Neural cell (in vitro differentiated cells): ENCODE measurements at regions not wholly inside any gene's neighbourhood (a gene's known extent, or its start where the extent isn't known, plus 50 kb on each side); places are given as distances from the start of the nearest gene placed in this dataset.

ENCODE experiments used
- H2AFZ ChIP-seq: fragments of 200-600, 300-800 bp; sonication (generic), shearing (Covaris generic); 2 replicates; pipeline ENCODE4 v1.6.0; 2014; ENCODE audit warnings: low read depth, mild to moderate bottlenecking, antibody characterized with exemption, low read length, moderate library complexity
- H3F3A ChIP-seq: fragments of 200-600 bp; shearing (Covaris generic); 2 replicates; pipeline ENCODE4 v1.6.1; 2016; ENCODE audit warnings: mild to moderate bottlenecking, moderate library complexity, mixed read lengths, antibody characterized with exemption, low read length; ENCODE audit not compliant: insufficient read depth, poor library complexity, severe bottlenecking
- H3K27ac ChIP-seq: fragments of 200-600, 300-800 bp; sonication (generic), shearing (Covaris generic); 2 replicates; pipeline ENCODE4 v1.5.1; 2014; ENCODE audit warnings: mild to moderate bottlenecking, low read length, moderate library complexity
- H3K27me3 ChIP-seq: fragments of 300-800, 200-600 bp; sonication (generic), shearing (Covaris generic); 2 replicates; pipeline ENCODE4 v1.6.0; 2014; ENCODE audit warnings: mild to moderate bottlenecking, low read depth, low read length, moderate library complexity; ENCODE audit not compliant: insufficient read depth
- H3K36me3 ChIP-seq: fragments of 300-800, 200-600 bp; sonication (generic), shearing (Covaris generic); 2 replicates; pipeline ENCODE4 v1.5.1; 2014; ENCODE audit warnings: mild to moderate bottlenecking, antibody characterized with exemption, low read length, moderate library complexity; ENCODE audit not compliant: insufficient read depth
- H3K4me2 ChIP-seq: fragments of 300-800, 200-600 bp; sonication (generic), shearing (Covaris generic); 2 replicates; pipeline ENCODE4 v1.6.0; 2014; ENCODE audit warnings: mild to moderate bottlenecking, low read length
- H3K4me3 ChIP-seq: fragments of 300-800, 200-600 bp; sonication (generic), shearing (Covaris generic); 2 replicates; pipeline ENCODE4 v1.5.1; 2014; ENCODE audit warnings: mild to moderate bottlenecking, low read length, moderate library complexity
- H3K79me2 ChIP-seq: fragments of 200-600 bp; shearing (Covaris generic); replicated peaks from 2 replicates; pipeline ENCODE4 v1.6.0; 2014; ENCODE audit warnings: mild to moderate bottlenecking, low read length, moderate library complexity; ENCODE audit not compliant: insufficient read depth
- H3K9ac ChIP-seq: fragments of 300-800, 200-600 bp; sonication (generic), shearing (Covaris generic); 2 replicates; pipeline ENCODE4 v1.6.1; 2016; ENCODE audit warnings: mild to moderate bottlenecking, low read length, mixed read lengths
- H3K9me2 ChIP-seq: fragments of 200-600 bp; shearing (Covaris generic); 2 replicates; pipeline ENCODE4 v1.6.1; 2016; ENCODE audit warnings: mild to moderate bottlenecking, low read length, mixed read lengths; ENCODE audit not compliant: insufficient read depth
- H3K9me3 ChIP-seq: fragments of 200-600, 300-800 bp; sonication (generic), shearing (Covaris generic); 2 replicates; pipeline ENCODE4 v1.6.1; 2016; ENCODE audit warnings: mild to moderate bottlenecking, mixed run types, low read length, moderate library complexity, mixed read lengths
- H4K20me1 ChIP-seq: fragments of 200-600 bp; shearing (Covaris generic); 2 replicates; pipeline ENCODE4 v1.6.1; 2016; ENCODE audit warnings: mild to moderate bottlenecking, mixed run types; ENCODE audit not compliant: insufficient read depth
- CTCF ChIP-seq: fragments of 450-650 bp; IDR thresholded peaks from 2 replicates; pipeline ENCODE4 v1.5.1; 2014; ENCODE audit warnings: antibody characterized with exemption, mild to moderate bottlenecking, moderate library complexity; ENCODE audit not compliant: poor library complexity, severe bottlenecking
- EP300 ChIP-seq: fragments of 450-650 bp; conservative IDR thresholded peaks from 2 replicates; pipeline ENCODE4 v1.6.1; 2014; ENCODE audit warnings: antibody characterized with exemption, mild to moderate bottlenecking, moderate library complexity; ENCODE audit not compliant: poor library complexity, severe bottlenecking
- EZH2 ChIP-seq: fragments of 200-600, 300-800 bp; shearing (Covaris generic), sonication (generic); IDR thresholded peaks from 2 replicates; pipeline ENCODE4 v1.6.1; 2014; ENCODE audit warnings: antibody characterized with exemption, low read length, borderline replicate concordance, mild to moderate bottlenecking; ENCODE audit not compliant: insufficient read depth, poor library complexity, severe bottlenecking
- MXI1 ChIP-seq: fragments of 450-650 bp; conservative IDR thresholded peaks from 2 replicates; pipeline ENCODE4 v1.6.1; 2014; ENCODE audit warnings: antibody characterized with exemption, mild to moderate bottlenecking; ENCODE audit not compliant: poor library complexity, severe bottlenecking
- POLR2AphosphoS5 ChIP-seq: IDR thresholded peaks from 2 replicates; pipeline ENCODE4 v1.6.1; 2012
- RAD21 ChIP-seq: fragments of 450-650 bp; conservative IDR thresholded peaks from 2 replicates; pipeline ENCODE4 v1.6.1; 2014; ENCODE audit warnings: antibody characterized with exemption, mild to moderate bottlenecking, moderate library complexity
- SMC3 ChIP-seq: fragments of 450-650 bp; conservative IDR thresholded peaks from 2 replicates; pipeline ENCODE4 v1.6.1; 2014; ENCODE audit warnings: antibody characterized with exemption, mild to moderate bottlenecking, moderate library complexity; ENCODE audit not compliant: poor library complexity
- TAF1 ChIP-seq: IDR thresholded peaks from 2 replicates; pipeline ENCODE4 v1.6.1; 2012; ENCODE audit warnings: low read depth
- TF ChIP-seq, protein P1 (sequence below): IDR thresholded peaks from 2 replicates; pipeline ENCODE4 v1.6.1; 2012; ENCODE audit warnings: borderline replicate concordance

GRCh38 chr1:67966666-67967009, 83.8 kb downstream of the DIRAS3 start:
- Histone ChIP-seq H3K4me2 (no peak overlapping the region), H3K9me2 (no peaks in the 10 kb centered on the region), H3K27me3 (no peaks in the 10 kb centered on the region), H3K36me3 (no peaks in the 10 kb centered on the region), H3K9ac (no peak overlapping the region), H3K9me3 (no peaks in the 10 kb centered on the region), H3K27ac (no peak overlapping the region), H3F3A (no peaks in the 10 kb centered on the region), H3K79me2 (no peaks in the 10 kb centered on the region), H3K4me3 (no peak overlapping the region), H4K20me1 (no peaks in the 10 kb centered on the region), H2AFZ (no peak overlapping the region)
- TF ChIP-seq EZH2 (no peak), TAF1 (no peak), SMC3 (no peak), MXI1 (no peak), RAD21 (no peak), EP300 (no peak), POLR2AphosphoS5 (no peak), CTCF (no peak)
- TF ChIP-seq, protein P1, sequence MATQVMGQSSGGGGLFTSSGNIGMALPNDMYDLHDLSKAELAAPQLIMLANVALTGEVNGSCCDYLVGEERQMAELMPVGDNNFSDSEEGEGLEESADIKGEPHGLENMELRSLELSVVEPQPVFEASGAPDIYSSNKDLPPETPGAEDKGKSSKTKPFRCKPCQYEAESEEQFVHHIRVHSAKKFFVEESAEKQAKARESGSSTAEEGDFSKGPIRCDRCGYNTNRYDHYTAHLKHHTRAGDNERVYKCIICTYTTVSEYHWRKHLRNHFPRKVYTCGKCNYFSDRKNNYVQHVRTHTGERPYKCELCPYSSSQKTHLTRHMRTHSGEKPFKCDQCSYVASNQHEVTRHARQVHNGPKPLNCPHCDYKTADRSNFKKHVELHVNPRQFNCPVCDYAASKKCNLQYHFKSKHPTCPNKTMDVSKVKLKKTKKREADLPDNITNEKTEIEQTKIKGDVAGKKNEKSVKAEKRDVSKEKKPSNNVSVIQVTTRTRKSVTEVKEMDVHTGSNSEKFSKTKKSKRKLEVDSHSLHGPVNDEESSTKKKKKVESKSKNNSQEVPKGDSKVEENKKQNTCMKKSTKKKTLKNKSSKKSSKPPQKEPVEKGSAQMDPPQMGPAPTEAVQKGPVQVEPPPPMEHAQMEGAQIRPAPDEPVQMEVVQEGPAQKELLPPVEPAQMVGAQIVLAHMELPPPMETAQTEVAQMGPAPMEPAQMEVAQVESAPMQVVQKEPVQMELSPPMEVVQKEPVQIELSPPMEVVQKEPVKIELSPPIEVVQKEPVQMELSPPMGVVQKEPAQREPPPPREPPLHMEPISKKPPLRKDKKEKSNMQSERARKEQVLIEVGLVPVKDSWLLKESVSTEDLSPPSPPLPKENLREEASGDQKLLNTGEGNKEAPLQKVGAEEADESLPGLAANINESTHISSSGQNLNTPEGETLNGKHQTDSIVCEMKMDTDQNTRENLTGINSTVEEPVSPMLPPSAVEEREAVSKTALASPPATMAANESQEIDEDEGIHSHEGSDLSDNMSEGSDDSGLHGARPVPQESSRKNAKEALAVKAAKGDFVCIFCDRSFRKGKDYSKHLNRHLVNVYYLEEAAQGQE: no peak

DNA sequence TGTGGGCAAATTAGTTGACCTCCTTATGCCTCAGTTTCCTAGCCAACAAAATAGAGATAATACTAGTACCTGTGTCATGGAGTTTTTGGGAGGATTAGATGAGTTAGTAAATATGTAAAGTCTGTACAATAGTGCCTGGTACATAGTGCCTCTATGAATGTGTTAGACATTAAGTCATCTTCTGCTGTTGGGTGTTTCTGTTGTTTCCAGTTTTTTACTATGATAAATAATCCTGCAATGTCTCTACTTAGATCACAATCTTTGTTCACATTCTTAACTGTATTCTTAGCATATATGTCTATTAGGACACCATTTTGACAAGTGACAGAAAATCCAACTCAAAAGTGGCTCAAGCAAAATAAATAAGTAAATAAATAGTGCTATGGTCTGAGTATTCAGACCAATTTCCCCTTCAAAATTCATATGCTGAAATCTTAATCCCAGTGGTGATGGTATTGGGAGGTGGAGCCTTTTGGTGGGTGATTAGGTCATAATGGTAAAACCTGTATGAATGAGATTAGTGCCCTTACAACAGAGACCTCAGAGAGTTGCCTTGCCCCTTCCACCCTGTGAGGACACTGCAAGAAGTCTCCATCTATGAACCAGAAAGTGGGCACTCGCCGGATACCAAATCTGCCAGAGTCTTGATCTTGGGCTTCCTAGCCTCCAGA, 84.3 kb downstream of the DIRAS3 start:
- H3K27ac ChIP-seq: no peak overlapping the region
- no peak overlapping the region for H3K4me3 ChIP-seq
- no peak overlapping the region for H2AFZ ChIP-seq
- no peaks in the 10 kb centered on the region for H4K20me1 ChIP-seq
- no peaks in the 10 kb centered on the region for H3F3A ChIP-seq
- no peaks in the 10 kb centered on the region for H3K9me3 ChIP-seq
- TF ChIP-seq CTCF (no peak), EP300 (no peak), TAF1 (no peak), MXI1 (no peak), SMC3 (no peak), POLR2AphosphoS5 (no peak), EZH2 (no peak), RAD21 (no peak)
- TF ChIP-seq, protein P1: no peak
- H3K36me3 ChIP-seq: no peaks in the 10 kb centered on the region
- H3K4me2 ChIP-seq: no peak overlapping the region
- H3K9me2 ChIP-seq: no peaks in the 10 kb centered on the region
- no peaks in the 10 kb centered on the region for H3K79me2 ChIP-seq
- no peak overlapping the region for H3K9ac ChIP-seq
- no peaks in the 10 kb centered on the region for H3K27me3 ChIP-seq
